Effector memory CD8-positive, alpha-beta T cell (primary cell): ENCODE measurements at regions not wholly inside any gene's neighbourhood (a gene's known extent, or its start where the extent isn't known, plus 50 kb on each side); places are given as distances from the start of the nearest gene placed in this dataset.

Experiments used
- ATAC-seq: fragments of 150-1000 bp; cut with Tn5 transposase; replicated peaks from 2 replicates; pipeline ENCODE4 v1.10.0; 2021; ENCODE audit warnings: mild to moderate bottlenecking, moderate library complexity
- DNase-seq, 3 experiments: peaks; one replicate each; pipeline ENCODE4 v3.0.0; 2021
- H3K27ac Mint-ChIP-seq, 2 donors: one replicate each; pipeline ENCODE4 v1.8.0; 2022; ENCODE audit warnings: mild to moderate bottlenecking in 2 of 2, mixed read lengths in 2 of 2, moderate library complexity in 2 of 2
- H3K27me3 Mint-ChIP-seq, 2 donors: one replicate each; pipeline ENCODE4 v1.8.0; 2022; ENCODE audit warnings: mixed read lengths in 2 of 2
- H3K36me3 Mint-ChIP-seq: one replicate; pipeline ENCODE4 v1.8.0; 2022; ENCODE audit warnings: mild to moderate bottlenecking, moderate library complexity, mixed read lengths; ENCODE audit not compliant: insufficient read depth
- H3K4me1 Mint-ChIP-seq, 2 donors: one replicate each; pipeline ENCODE4 v1.8.0; 2022; ENCODE audit warnings: low read depth in 2 of 2, mixed read lengths in 2 of 2
- H3K4me3 Mint-ChIP-seq, 2 donors: one replicate each; pipeline ENCODE4 v1.8.0; 2022; ENCODE audit warnings: mild to moderate bottlenecking in 2 of 2, mixed read lengths in 2 of 2, moderate library complexity in 2 of 2
- H3K9me3 Mint-ChIP-seq, 2 donors: one replicate each; pipeline ENCODE4 v1.8.0; 2022; ENCODE audit warnings: mixed read lengths in 2 of 2

DNA sequence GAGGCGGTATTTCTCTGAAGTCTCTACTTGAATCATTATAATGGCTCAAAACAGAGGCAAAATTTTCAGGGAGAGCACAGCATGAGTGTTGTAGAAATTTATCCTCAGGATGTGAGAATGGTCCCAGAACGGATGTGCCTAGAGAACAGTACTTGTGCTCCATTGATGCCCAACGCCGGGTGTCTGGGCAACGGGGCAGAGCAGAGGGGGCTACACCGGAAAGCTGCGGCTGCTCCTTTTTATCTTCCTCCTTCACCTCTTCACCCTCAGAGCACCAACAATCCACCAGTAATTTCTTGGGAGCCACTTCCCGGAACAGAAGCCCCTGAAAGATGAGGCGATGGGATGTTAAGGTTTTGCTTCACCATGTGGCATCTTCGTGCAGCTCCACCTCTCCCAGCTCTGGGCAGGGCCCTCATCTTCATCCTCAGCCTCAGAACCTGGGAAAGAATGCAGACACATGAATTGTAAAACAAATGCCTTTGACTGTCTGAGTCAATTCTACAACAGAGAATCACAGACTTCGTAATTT, 71.5 kb downstream of the PTGR3 start:
- ATAC-seq (no peak), DNase-seq (no peak)
- H3K4me3 Mint-ChIP-seq, result no peak overlapping the region
- peaks cover 21 to 36% of the 10 kb centered on the region in 2 donors for H3K27me3 Mint-ChIP-seq
- H3K27ac Mint-ChIP-seq, result no peak overlapping the region
- no peaks in the 10 kb centered on the region for H3K9me3 Mint-ChIP-seq
- no peaks in the 10 kb centered on the region for H3K36me3 Mint-ChIP-seq
- peaks cover 0 to 4% of the 10 kb centered on the region in 2 donors for H3K4me1 Mint-ChIP-seq

DNA sequence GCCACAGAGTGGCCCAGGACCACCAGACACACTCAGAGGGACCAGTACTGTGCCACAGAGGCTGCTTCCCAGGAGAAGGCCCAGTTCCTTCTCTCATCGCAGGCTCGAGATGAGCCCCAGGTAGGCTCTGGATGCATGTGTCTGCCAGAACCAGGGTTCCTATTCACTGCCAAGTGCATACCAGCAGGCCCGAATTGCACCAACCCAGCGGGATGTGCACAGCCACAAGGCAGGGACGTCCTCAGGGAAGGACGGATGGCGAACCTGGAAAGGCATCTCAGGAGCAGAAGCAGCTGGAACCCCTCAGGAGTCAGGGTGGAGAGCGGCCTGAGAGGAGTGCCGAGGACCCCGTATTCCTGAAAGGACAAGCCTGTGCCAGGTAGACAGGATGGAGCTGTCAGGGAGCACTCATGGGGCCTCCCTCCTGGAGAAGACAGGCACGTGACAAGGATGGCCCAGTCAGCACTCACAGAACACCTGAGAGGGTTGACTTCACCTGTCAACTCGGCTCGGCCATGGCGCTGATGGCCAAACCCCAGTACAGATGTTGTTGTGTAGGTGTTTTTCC, 73.7 kb downstream of the PTGR3 start:
- Mint-ChIP-seq H3K9me3 (no peaks in the 10 kb centered on the region), H3K27ac (no peak overlapping the region), H3K27me3 (peaks cover 15 to 26% of the 10 kb centered on the region in 2 donors), H3K4me3 (no peak overlapping the region), H3K4me1 (peaks cover 0 to 4% of the 10 kb centered on the region in 2 donors), H3K36me3 (no peaks in the 10 kb centered on the region)
- DNase-seq (no peak), ATAC-seq (no peak)

GRCh38 chr18:75134611-75134975, 74.3 kb downstream of the PTGR3 start:
- ATAC-seq (no peak), DNase-seq (no peak)
- Mint-ChIP-seq H3K4me3 (no peak overlapping the region), H3K4me1 (no peaks in the 10 kb centered on the region), H3K27me3 (peaks cover 10 to 26% of the 10 kb centered on the region in 2 donors), H3K9me3 (no peaks in the 10 kb centered on the region), H3K36me3 (no peaks in the 10 kb centered on the region), H3K27ac (no peak overlapping the region)

DNA sequence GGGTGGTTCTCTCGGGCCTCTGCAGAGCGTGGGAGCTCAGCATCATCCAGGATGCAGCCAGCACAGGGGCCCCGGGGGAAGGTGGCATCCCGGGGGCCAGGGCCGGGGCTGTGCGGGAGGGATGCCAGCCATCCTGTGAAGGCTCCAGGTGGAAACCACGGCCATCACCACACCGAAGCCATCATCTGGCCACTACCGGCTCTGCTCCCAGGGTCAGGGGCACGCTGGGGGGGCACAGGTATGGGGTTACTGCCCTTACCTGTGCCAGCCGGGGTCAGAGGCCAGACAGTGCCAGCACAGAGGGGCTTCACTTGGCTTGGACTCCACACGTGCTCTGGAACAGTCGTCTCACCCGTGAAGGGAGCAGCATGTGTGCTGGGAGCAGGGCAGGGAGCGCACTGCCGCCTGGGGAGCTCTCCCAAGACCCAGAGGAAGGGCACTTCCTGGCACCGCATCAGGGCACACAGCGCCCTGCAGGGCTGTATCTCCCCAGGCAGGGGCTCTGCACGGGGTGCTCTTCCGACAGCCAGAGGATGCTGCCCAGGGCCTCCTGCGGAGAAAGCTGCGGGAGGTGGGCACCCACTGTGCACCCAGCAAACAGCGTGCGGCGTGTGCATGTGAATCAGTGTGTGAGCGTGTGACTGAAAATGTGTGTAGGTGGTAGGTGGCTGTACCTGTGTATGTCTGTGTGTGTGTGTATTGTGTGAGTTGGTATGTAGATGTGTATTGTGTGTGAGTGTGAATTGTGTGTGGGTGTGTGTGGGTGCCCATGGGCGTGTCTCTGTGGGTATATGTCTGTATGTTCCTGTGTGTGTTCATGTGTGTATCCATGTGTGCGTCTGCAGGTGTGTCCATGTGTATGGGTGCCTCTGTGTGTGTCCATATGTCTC, 75.0 kb downstream of the PTGR3 start:
- H3K36me3 Mint-ChIP-seq, result no peaks in the 10 kb centered on the region
- peaks cover 9 to 26% of the 10 kb centered on the region in 2 donors for H3K27me3 Mint-ChIP-seq
- ATAC-seq, result no peak
- no peak overlapping the region for H3K4me3 Mint-ChIP-seq
- H3K27ac Mint-ChIP-seq, result no peak overlapping the region
- no peak for DNase-seq
- no peaks in the 10 kb centered on the region for H3K9me3 Mint-ChIP-seq
- no peaks in the 10 kb centered on the region for H3K4me1 Mint-ChIP-seq

GRCh38 chr18:75132931-75133525, 75.9 kb downstream of the PTGR3 start:
- ATAC-seq (no peak), DNase-seq (no peak)
- peaks cover 9 to 26% of the 10 kb centered on the region in 2 donors for H3K27me3 Mint-ChIP-seq
- no peak overlapping the region for H3K27ac Mint-ChIP-seq
- H3K4me1 Mint-ChIP-seq, result no peaks in the 10 kb centered on the region
- no peaks in the 10 kb centered on the region for H3K9me3 Mint-ChIP-seq
- H3K4me3 Mint-ChIP-seq, result no peak overlapping the region
- no peaks in the 10 kb centered on the region for H3K36me3 Mint-ChIP-seq

- Mint-ChIP-seq H3K27ac (no peak overlapping the region), H3K27me3 (peaks cover 9 to 26% of the 10 kb centered on the region in 2 donors), H3K36me3 (no peaks in the 10 kb centered on the region), H3K9me3 (no peaks in the 10 kb centered on the region), H3K4me1 (no peaks in the 10 kb centered on the region), H3K4me3 (no peak overlapping the region)
- no peak for ATAC-seq
- no peak for DNase-seq
Measured at GRCh38 chr18:75132098-75132870, 76.7 kb downstream of the PTGR3 start.

DNA sequence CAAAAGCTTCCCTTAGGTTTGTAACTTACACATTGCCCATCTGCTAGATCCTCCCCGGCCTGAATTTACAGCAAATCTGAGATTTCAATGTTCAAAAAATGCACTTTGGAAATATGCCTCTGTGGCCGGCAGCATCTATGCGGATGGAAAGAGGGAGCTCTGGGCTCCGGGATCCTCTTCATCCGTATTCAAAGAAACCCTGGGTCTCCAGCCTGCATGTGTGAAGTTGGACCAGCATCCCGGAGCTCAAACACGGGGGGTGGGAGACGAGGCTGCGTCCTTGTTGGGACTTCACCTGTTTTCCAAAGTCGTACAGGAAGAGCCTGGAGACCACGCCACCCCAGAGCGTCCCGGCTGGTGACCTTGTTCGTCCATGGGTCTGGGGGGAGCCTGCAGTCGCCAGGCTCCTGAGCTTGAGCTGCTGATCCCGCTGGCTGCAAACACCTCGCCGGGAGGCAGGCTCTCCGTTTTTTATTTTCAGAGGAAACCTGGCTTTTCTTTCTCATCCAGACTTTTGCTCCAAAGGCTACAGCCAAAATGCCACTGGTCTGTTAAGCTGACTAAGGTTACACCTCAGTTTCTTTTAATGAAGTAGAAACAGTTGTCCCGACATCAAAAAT, 77.4 kb downstream of the PTGR3 start:
- no peak for ATAC-seq
- peaks cover 9 to 26% of the 10 kb centered on the region in 2 donors for H3K27me3 Mint-ChIP-seq
- H3K4me3 Mint-ChIP-seq, result no peak overlapping the region
- peaks cover 0 to 6% of the 10 kb centered on the region in 2 donors for H3K4me1 Mint-ChIP-seq
- H3K27ac Mint-ChIP-seq, result no peak overlapping the region
- no peak for DNase-seq
- H3K36me3 Mint-ChIP-seq, result no peaks in the 10 kb centered on the region
- H3K9me3 Mint-ChIP-seq, result no peaks in the 10 kb centered on the region

GRCh38 chr18:75130591-75131328, 78.2 kb downstream of the PTGR3 start:
- peaks cover 0 to 12% of the 10 kb centered on the region in 2 donors for H3K4me1 Mint-ChIP-seq
- DNase-seq (no peak), ATAC-seq (no peak)
- H3K9me3 Mint-ChIP-seq, result no peaks in the 10 kb centered on the region
- H3K4me3 Mint-ChIP-seq, result no peak overlapping the region
- H3K27ac Mint-ChIP-seq, result no peak overlapping the region
- H3K36me3 Mint-ChIP-seq, result no peaks in the 10 kb centered on the region
- H3K27me3 Mint-ChIP-seq, result peaks cover 9 to 26% of the 10 kb centered on the region in 2 donors

DNA sequence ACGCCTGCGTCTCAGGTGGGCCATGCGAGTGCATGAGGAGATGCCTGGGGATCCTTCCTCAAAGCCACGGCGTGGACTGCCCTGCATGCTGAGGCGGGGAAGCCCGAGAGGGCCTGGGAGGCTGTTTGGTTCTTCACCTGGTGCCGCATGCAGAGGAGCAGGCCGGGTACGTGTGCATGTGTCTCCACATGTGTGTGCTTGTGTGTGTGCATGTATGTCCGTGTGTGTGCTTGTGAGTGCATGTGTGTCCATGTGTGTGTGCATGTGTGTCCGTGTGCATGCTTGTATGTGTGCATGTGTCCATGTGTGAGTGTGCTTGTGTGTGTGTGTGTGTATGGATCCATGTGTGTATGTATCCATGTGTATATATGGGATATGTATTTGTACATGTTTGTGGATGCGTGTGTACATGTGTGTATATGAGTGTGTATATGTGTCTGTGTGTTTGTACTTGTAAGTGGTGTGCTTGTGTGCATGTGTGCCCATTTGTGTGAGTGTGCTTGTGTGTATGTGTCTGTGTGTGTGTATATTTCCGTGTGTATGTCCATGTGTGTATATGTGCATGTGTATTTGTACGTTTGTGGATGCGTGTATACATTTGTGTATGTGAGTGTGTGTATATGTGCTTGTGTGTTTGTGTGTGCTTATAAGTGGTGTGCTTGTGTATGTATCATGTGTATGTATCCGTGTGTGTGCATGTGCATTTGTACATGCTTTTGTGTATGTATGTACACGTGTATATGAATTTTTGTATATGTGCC, 79.0 kb downstream of the PTGR3 start:
- Mint-ChIP-seq H3K27ac (peak overlapping the region in 1 of 2 donors; percentile 18), H3K4me1 (peaks cover 0 to 12% of the 10 kb centered on the region in 2 donors), H3K9me3 (no peaks in the 10 kb centered on the region), H3K27me3 (peaks cover 9 to 23% of the 10 kb centered on the region in 2 donors), H3K4me3 (no peak overlapping the region), H3K36me3 (no peaks in the 10 kb centered on the region)
- ATAC-seq (no peak), DNase-seq (no peak)

GRCh38 chr18:75128911-75129716, 79.8 kb downstream of the PTGR3 start:
- peaks cover 7 to 23% of the 10 kb centered on the region in 2 donors for H3K27me3 Mint-ChIP-seq
- no peak overlapping the region for H3K4me3 Mint-ChIP-seq
- peaks cover 2 to 12% of the 10 kb centered on the region in 2 donors for H3K4me1 Mint-ChIP-seq
- no peaks in the 10 kb centered on the region for H3K9me3 Mint-ChIP-seq
- ATAC-seq, result no peak
- no peak for DNase-seq
- H3K27ac Mint-ChIP-seq, result peak overlapping the region in 1 of 2 donors; percentile 18
- no peaks in the 10 kb centered on the region for H3K36me3 Mint-ChIP-seq

DNA sequence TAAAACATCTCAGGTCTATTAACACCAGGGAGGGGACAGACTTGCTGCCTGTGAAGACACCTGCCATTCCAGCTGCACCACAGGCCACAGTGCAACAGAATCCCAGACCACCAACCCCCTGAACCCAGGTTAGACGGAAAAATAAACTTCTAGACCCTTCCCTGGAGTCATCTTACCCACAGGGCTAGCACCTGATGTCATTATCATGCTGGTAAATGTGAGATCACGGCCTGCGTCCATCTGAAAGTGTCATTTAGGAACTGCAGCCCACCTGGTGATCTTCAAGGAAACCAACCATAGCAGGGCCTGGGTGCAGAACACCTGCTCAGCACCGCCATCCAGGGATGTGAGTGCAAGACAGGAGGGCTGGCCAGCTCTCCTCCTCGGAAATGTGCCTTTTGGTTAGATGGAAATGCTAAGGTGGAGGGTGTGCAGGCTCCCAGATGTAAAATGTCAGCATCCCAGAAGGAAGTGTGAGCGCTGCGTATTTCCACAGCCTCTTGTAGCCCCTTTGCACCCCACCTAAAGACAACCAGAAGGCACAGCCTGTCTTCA, 80.8 kb downstream of the PTGR3 start:
- H3K27me3 Mint-ChIP-seq, result peaks cover 4 to 14% of the 10 kb centered on the region in 2 donors

More for the DNA sequence above, 80.8 kb downstream of the PTGR3 start:
- H3K4me3 Mint-ChIP-seq, result no peak overlapping the region
- DNase-seq, result no peak
- H3K4me1 Mint-ChIP-seq, result peaks cover 2 to 12% of the 10 kb centered on the region in 2 donors
- no peak overlapping the region for H3K27ac Mint-ChIP-seq
- H3K36me3 Mint-ChIP-seq, result no peaks in the 10 kb centered on the region
- no peaks in the 10 kb centered on the region for H3K9me3 Mint-ChIP-seq
- no peak for ATAC-seq
